HG03159 (cell line): ENCODE measurements at regions not wholly inside any gene's neighbourhood (a gene's known extent, or its start where the extent isn't known, plus 50 kb on each side); places are given as distances from the start of the nearest gene placed in this dataset.
A peak's percentile ranks its signal among the peaks of the same experiment; 100 is the strongest.
"Not testable (repeated sequence)": the region's sequence is repeated elsewhere in the genome, so short reads cannot be mapped to it uniquely, and the experiment has no call there.

Experiments used
- ATAC-seq: cut with Tn5 transposase; IDR thresholded peaks from one replicate; pipeline ENCODE4 v1.9.1; 2021; ENCODE audit warnings: mild to moderate bottlenecking, moderate library complexity; ENCODE audit not compliant: unreplicated experiment

- ATAC-seq: no peak
Observed at GRCh38 chr10:26621243-26621888, 76.1 kb upstream of the PDSS1 start.

- no peak for ATAC-seq
Observed at GRCh38 chr10:26621889-26622711, 75.4 kb upstream of the PDSS1 start.

GRCh38 chr10:26622891-26623290 lies 74.6 kb upstream of the PDSS1 start:
- no peak for ATAC-seq

GRCh38 chr10:26624006-26624405 lies 73.5 kb upstream of the PDSS1 start:
- ATAC-seq: no peak

GRCh38 chr10:26626066-26626465 lies 71.4 kb upstream of the PDSS1 start:
- ATAC-seq: no peak

GRCh38 chr10:26627324-26627723 lies 70.2 kb upstream of the PDSS1 start:
- ATAC-seq: no peak

- ATAC-seq: peak; percentile 87
Observed at GRCh38 chr10:26628395-26628794, 69.1 kb upstream of the PDSS1 start.

- ATAC-seq: not testable (repeated sequence)
Observed at GRCh38 chr10:26632171-26632570, 65.3 kb upstream of the PDSS1 start.

GRCh38 chr10:26634111-26634510 lies 63.4 kb upstream of the PDSS1 start:
- ATAC-seq: not testable (repeated sequence)

GRCh38 chr10:26637521-26638275 lies 59.8 kb upstream of the PDSS1 start:
- ATAC-seq: no peak

GRCh38 chr10:26640391-26640790 lies 57.1 kb upstream of the PDSS1 start:
- ATAC-seq: no peak

GRCh38 chr10:26642896-26643653 lies 54.4 kb upstream of the PDSS1 start:
- ATAC-seq: no peak

GRCh38 chr10:26647602-26648244 lies 49.8 kb upstream of the PDSS1 start:
- no peak for ATAC-seq
